ENCODE measurements at regions not wholly inside any gene's neighbourhood (a gene's known extent, or its start where the extent isn't known, plus 50 kb on each side); places are given as distances from the start of the nearest gene placed in this dataset.
"Not testable (repeated sequence)": the region's sequence is repeated elsewhere in the genome, so short reads cannot be mapped to it uniquely, and the experiment has no call there.

- TF ChIP-seq, protein P1, sequence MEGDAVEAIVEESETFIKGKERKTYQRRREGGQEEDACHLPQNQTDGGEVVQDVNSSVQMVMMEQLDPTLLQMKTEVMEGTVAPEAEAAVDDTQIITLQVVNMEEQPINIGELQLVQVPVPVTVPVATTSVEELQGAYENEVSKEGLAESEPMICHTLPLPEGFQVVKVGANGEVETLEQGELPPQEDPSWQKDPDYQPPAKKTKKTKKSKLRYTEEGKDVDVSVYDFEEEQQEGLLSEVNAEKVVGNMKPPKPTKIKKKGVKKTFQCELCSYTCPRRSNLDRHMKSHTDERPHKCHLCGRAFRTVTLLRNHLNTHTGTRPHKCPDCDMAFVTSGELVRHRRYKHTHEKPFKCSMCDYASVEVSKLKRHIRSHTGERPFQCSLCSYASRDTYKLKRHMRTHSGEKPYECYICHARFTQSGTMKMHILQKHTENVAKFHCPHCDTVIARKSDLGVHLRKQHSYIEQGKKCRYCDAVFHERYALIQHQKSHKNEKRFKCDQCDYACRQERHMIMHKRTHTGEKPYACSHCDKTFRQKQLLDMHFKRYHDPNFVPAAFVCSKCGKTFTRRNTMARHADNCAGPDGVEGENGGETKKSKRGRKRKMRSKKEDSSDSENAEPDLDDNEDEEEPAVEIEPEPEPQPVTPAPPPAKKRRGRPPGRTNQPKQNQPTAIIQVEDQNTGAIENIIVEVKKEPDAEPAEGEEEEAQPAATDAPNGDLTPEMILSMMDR (IDR thresholded peaks at IDR 0.05; ENCODE audit: control insufficient read depth, extremely low read depth, insufficient read depth) = no peak
- H3K4me3 ChIP-seq (ENCODE audit: low read depth, low read length) = no peak overlapping the region
- no peak for DNase-seq (ENCODE audit: low read depth)
Measured at GRCh38 chr14:89508863-89509262, 91.8 kb upstream of the FOXN3 start.

GRCh38 chr14:89507926-89508460, 91.0 kb upstream of the FOXN3 start:
- TF ChIP-seq, protein P1 (IDR thresholded peaks at IDR 0.05; ENCODE audit: control insufficient read depth, extremely low read depth, insufficient read depth) = no peak
- no peak overlapping the region for H3K4me3 ChIP-seq (ENCODE audit: low read depth, low read length)
- no peak for DNase-seq (ENCODE audit: low read depth)

GRCh38 chr14:89507521-89507920, 90.5 kb upstream of the FOXN3 start:
- TF ChIP-seq, protein P1 (IDR thresholded peaks at IDR 0.05; ENCODE audit: control insufficient read depth, extremely low read depth, insufficient read depth) = no peak
- no peak for DNase-seq (ENCODE audit: low read depth)
- H3K4me3 ChIP-seq (ENCODE audit: low read depth, low read length) = no peak overlapping the region

- H3K4me3 ChIP-seq (ENCODE audit: low read depth, low read length); DNase-seq (ENCODE audit: low read depth): not testable (repeated sequence)
Measured at GRCh38 chr14:89506891-89507452, 89.9 kb upstream of the FOXN3 start.

DNA sequence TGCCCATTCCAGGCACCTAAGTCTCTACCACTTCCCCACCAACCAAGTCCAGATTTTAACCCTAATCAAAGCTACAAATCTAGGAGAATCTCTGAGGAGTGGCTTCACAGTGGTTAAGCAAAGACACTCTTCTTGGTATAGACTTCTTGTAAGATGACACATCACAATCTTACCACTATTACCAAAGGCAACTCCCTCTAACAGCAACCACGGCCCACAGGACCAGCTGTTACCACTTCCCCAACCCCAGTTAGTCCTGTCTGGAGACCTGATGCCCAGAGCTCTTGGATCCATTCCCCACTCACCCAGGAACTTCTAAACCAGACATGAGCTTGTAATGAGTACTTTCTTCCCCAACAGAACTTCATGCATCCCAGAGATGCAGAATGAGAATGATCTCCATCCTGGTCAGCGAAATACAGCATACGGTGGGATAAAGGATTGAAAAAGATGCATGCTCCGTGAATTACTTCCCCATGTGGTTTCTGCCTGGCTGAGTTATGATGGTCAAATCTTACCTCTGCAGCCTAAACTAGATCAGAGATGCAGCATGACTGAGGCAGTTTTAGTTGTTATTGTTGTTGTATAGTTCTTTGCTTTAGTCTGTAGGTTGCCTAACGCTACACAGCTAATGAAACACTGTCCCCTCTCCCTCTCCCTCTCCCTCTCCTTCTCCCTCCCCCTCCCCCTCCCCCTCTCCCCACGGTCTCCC, 87.7 kb upstream of the FOXN3 start:
- H3K4me3 ChIP-seq (ENCODE audit: low read depth, low read length) = no peak overlapping the region
- no peak for DNase-seq (ENCODE audit: low read depth)
- TF ChIP-seq, protein P1 (IDR thresholded peaks at IDR 0.05; ENCODE audit: control insufficient read depth, extremely low read depth, insufficient read depth) = no peak

GRCh38 chr14:89504091-89504490, 87.1 kb upstream of the FOXN3 start:
- TF ChIP-seq, protein P1 (IDR thresholded peaks at IDR 0.05; ENCODE audit: control insufficient read depth, extremely low read depth, insufficient read depth) = no peak
- H3K4me3 ChIP-seq (ENCODE audit: low read depth, low read length) = no peak overlapping the region
- no peak for DNase-seq (ENCODE audit: low read depth)

DNA sequence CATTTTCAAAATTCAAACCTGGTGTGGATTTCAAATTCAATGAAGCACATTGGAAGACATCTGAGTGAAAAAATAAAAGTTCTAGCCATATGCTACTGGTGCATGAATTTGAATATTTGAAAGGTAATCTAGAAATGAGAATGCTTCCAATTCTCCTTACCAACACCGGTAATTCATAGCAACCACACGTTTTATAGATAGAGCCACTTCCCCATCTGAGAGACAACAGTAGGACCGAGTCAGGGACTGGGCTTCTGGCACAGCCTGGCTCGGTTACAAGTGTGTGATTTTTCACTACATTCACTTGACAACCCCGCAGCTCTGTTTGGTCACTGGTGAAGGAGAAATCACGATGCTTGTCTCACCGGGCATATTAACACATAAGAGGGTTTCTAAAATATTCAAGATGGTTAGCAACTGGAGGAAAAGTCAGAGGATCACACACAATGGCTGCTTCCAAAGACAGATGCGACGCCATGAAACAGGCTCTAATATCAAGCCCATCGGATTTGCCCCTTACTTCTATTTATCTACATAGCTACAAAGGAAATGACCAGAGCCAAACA, 86.5 kb upstream of the FOXN3 start:
- TF ChIP-seq, protein P1 (IDR thresholded peaks at IDR 0.05; ENCODE audit: control insufficient read depth, extremely low read depth, insufficient read depth) = no peak
- no peak overlapping the region for H3K4me3 ChIP-seq (ENCODE audit: low read depth, low read length)
- DNase-seq (ENCODE audit: low read depth) = no peak
